Fibroblast of skin of back (primary cell): ENCODE measurements at regions not wholly inside any gene's neighbourhood (a gene's known extent, or its start where the extent isn't known, plus 50 kb on each side); places are given as distances from the start of the nearest gene placed in this dataset.

Experiments used
- DNase-seq: peaks from one replicate; pipeline ENCODE4 v3.0.0-alpha.2; 2013

GRCh38 chr20:57964011-57964862, 254.4 kb upstream of the PMEPA1 start:
- peak; percentile 55 for DNase-seq

GRCh38 chr20:57960803-57961575, 251.2 kb upstream of the PMEPA1 start:
- no peak for DNase-seq

GRCh38 chr20:57959589-57959988, 249.8 kb upstream of the PMEPA1 start:
- no peak for DNase-seq

- no peak for DNase-seq
Measured at GRCh38 chr20:57959018-57959417, 249.2 kb upstream of the PMEPA1 start.

- no peak for DNase-seq
Measured at GRCh38 chr20:57958050-57958420, 248.2 kb upstream of the PMEPA1 start.

- peak; percentile 63 for DNase-seq
Measured at GRCh38 chr20:57957411-57958049, 247.7 kb upstream of the PMEPA1 start.

GRCh38 chr20:57953638-57954037, 243.8 kb upstream of the PMEPA1 start:
- peak; percentile 87 for DNase-seq

GRCh38 chr20:57952136-57952535, 242.3 kb upstream of the PMEPA1 start:
- no peak for DNase-seq

GRCh38 chr20:57951549-57951948, 241.7 kb upstream of the PMEPA1 start:
- no peak for DNase-seq

- no peak for DNase-seq
Measured at GRCh38 chr20:57950764-57951485, 241.1 kb upstream of the PMEPA1 start.

GRCh38 chr20:57948180-57948955, 238.6 kb upstream of the PMEPA1 start:
- no peak for DNase-seq

GRCh38 chr20:57947421-57948179, 237.8 kb upstream of the PMEPA1 start:
- peak; percentile 97 for DNase-seq

GRCh38 chr20:57946559-57947315, 236.9 kb upstream of the PMEPA1 start:
- no peak for DNase-seq

GRCh38 chr20:57944988-57945387, 235.2 kb upstream of the PMEPA1 start:
- DNase-seq = no peak

GRCh38 chr20:57943950-57944349, 234.1 kb upstream of the PMEPA1 start:
- no peak for DNase-seq

GRCh38 chr20:57943291-57943690, 233.5 kb upstream of the PMEPA1 start:
- DNase-seq = no peak

- no peak for DNase-seq
Measured at GRCh38 chr20:57941604-57942381, 232.0 kb upstream of the PMEPA1 start.

- no peak for DNase-seq
Measured at GRCh38 chr20:57940868-57941522, 231.2 kb upstream of the PMEPA1 start.

GRCh38 chr20:57940376-57940775, 230.6 kb upstream of the PMEPA1 start:
- DNase-seq = no peak
